Myocyte (in vitro differentiated cells): ENCODE measurements at regions not wholly inside any gene's neighbourhood (a gene's known extent, or its start where the extent isn't known, plus 50 kb on each side); places are given as distances from the start of the nearest gene placed in this dataset.

Source experiments
- DNase-seq: peaks from one replicate; pipeline ENCODE4 v3.0.0-alpha.2; 2012; ENCODE audit warnings: low read depth

- no peak for DNase-seq
Measured at GRCh38 chr4:183763990-183764754, 105.1 kb downstream of the TRAPPC11 start.

GRCh38 chr4:183765251-183765911 lies 106.3 kb downstream of the TRAPPC11 start:
- no peak for DNase-seq

GRCh38 chr4:183766140-183766539 lies 107.0 kb downstream of the TRAPPC11 start:
- DNase-seq: no peak

- DNase-seq: no peak
Measured at GRCh38 chr4:183770906-183771305, 111.8 kb downstream of the TRAPPC11 start.

GRCh38 chr4:183772361-183772760 lies 113.3 kb downstream of the TRAPPC11 start:
- no peak for DNase-seq

GRCh38 chr4:183773790-183774189 lies 114.7 kb downstream of the TRAPPC11 start:
- DNase-seq: no peak

GRCh38 chr4:183783306-183783705 lies 121.8 kb upstream of the STOX2 start:
- no peak for DNase-seq

- peak; percentile 5 for DNase-seq
Measured at GRCh38 chr4:183783991-183784553, 121.0 kb upstream of the STOX2 start.

- no peak for DNase-seq
Measured at GRCh38 chr4:183788308-183788905, 116.7 kb upstream of the STOX2 start.

GRCh38 chr4:183789657-183790056 lies 115.5 kb upstream of the STOX2 start:
- DNase-seq: no peak

GRCh38 chr4:183790661-183791060 lies 114.4 kb upstream of the STOX2 start:
- DNase-seq: no peak

- DNase-seq: no peak
Measured at GRCh38 chr4:183797011-183797444, 108.1 kb upstream of the STOX2 start.

- no peak for DNase-seq
Measured at GRCh38 chr4:183797445-183798300, 107.4 kb upstream of the STOX2 start.

GRCh38 chr4:183798301-183799253 lies 106.5 kb upstream of the STOX2 start:
- no peak for DNase-seq

GRCh38 chr4:183801457-183802165 lies 103.5 kb upstream of the STOX2 start:
- no peak for DNase-seq

GRCh38 chr4:183806341-183806740 lies 98.8 kb upstream of the STOX2 start:
- no peak for DNase-seq

- DNase-seq: no peak
Measured at GRCh38 chr4:183807420-183808096, 97.5 kb upstream of the STOX2 start.

- DNase-seq: no peak
Measured at GRCh38 chr4:183808097-183808456, 97.0 kb upstream of the STOX2 start.

- no peak for DNase-seq
Measured at GRCh38 chr4:183812567-183812966, 92.5 kb upstream of the STOX2 start.
